HG03378 (cell line): ENCODE measurements at regions not wholly inside any gene's neighbourhood (a gene's known extent, or its start where the extent isn't known, plus 50 kb on each side); places are given as distances from the start of the nearest gene placed in this dataset.

Experiments used
- ATAC-seq: cut with Tn5 transposase; IDR thresholded peaks from one replicate; pipeline ENCODE4 v1.9.1; 2021; ENCODE audit warnings: mild to moderate bottlenecking, moderate library complexity; ENCODE audit not compliant: unreplicated experiment

GRCh38 chr1:222910699-222911098, 95.9 kb downstream of the DISP1 start:
- ATAC-seq, result no peak

- no peak for ATAC-seq
Observed at GRCh38 chr1:222911866-222912265, 97.0 kb downstream of the DISP1 start.

- ATAC-seq, result no peak
Observed at GRCh38 chr1:222912730-222913129, 97.9 kb downstream of the DISP1 start.

GRCh38 chr1:222914861-222915632, 100.2 kb downstream of the DISP1 start:
- no peak for ATAC-seq

GRCh38 chr1:222916100-222916499, 101.3 kb downstream of the DISP1 start:
- ATAC-seq, result no peak

- no peak for ATAC-seq
Observed at GRCh38 chr1:222918801-222919477, 104.1 kb downstream of the DISP1 start.

GRCh38 chr1:222919478-222919865, 104.6 kb downstream of the DISP1 start:
- ATAC-seq, result no peak

- ATAC-seq, result no peak
Observed at GRCh38 chr1:222920169-222920568, 105.3 kb downstream of the DISP1 start.

- no peak for ATAC-seq
Observed at GRCh38 chr1:222921945-222922344, 107.1 kb downstream of the DISP1 start.

- ATAC-seq, result no peak
Observed at GRCh38 chr1:222923506-222923905, 108.7 kb downstream of the DISP1 start.

GRCh38 chr1:222924136-222924706, 109.4 kb downstream of the DISP1 start:
- no peak for ATAC-seq

GRCh38 chr1:222926566-222926965, 111.7 kb downstream of the DISP1 start:
- ATAC-seq, result no peak

- ATAC-seq, result no peak
Observed at GRCh38 chr1:222927031-222927430, 112.2 kb downstream of the DISP1 start.

- ATAC-seq, result no peak
Observed at GRCh38 chr1:222928212-222928611, 113.4 kb downstream of the DISP1 start.

- no peak for ATAC-seq
Observed at GRCh38 chr1:222930070-222930469, 115.2 kb downstream of the DISP1 start.

GRCh38 chr1:222931023-222931422, 116.2 kb downstream of the DISP1 start:
- ATAC-seq, result no peak

GRCh38 chr1:222933273-222933672, 118.4 kb downstream of the DISP1 start:
- ATAC-seq, result no peak

- no peak for ATAC-seq
Observed at GRCh38 chr1:222935239-222935900, 120.5 kb downstream of the DISP1 start.

- no peak for ATAC-seq
Observed at GRCh38 chr1:222936042-222936441, 121.2 kb downstream of the DISP1 start.

GRCh38 chr1:222938986-222939385, 124.1 kb downstream of the DISP1 start:
- no peak for ATAC-seq

- no peak for ATAC-seq
Observed at GRCh38 chr1:222940095-222940494, 125.3 kb downstream of the DISP1 start.

GRCh38 chr1:222940906-222941305, 126.1 kb downstream of the DISP1 start:
- no peak for ATAC-seq
